Eye (tissue), 1 donor: ENCODE measurements at regions not wholly inside any gene's neighbourhood (a gene's known extent, or its start where the extent isn't known, plus 50 kb on each side); places are given as distances from the start of the nearest gene placed in this dataset.

ENCODE experiments used
- DNase-seq: peaks from one replicate; pipeline ENCODE4 v3.0.0-alpha.2; 2015

GRCh38 chr5:62698756-62699155 lies 120.1 kb downstream of the LRRC70 start:
- no peak for DNase-seq

GRCh38 chr5:62695274-62695673 lies 116.7 kb downstream of the LRRC70 start:
- no peak for DNase-seq

GRCh38 chr5:62692946-62693713 lies 114.5 kb downstream of the LRRC70 start:
- DNase-seq, result no peak

GRCh38 chr5:62691946-62692345 lies 113.3 kb downstream of the LRRC70 start:
- no peak for DNase-seq

- no peak for DNase-seq
Observed at GRCh38 chr5:62690421-62690820, 111.8 kb downstream of the LRRC70 start.

GRCh38 chr5:62689599-62690368 lies 111.2 kb downstream of the LRRC70 start:
- no peak for DNase-seq

GRCh38 chr5:62686692-62687091 lies 108.1 kb downstream of the LRRC70 start:
- DNase-seq, result no peak

GRCh38 chr5:62685221-62685620 lies 106.6 kb downstream of the LRRC70 start:
- no peak for DNase-seq

- no peak for DNase-seq
Observed at GRCh38 chr5:62684310-62684709, 105.7 kb downstream of the LRRC70 start.

GRCh38 chr5:62682059-62682458 lies 103.4 kb downstream of the LRRC70 start:
- no peak for DNase-seq

GRCh38 chr5:62681117-62681850 lies 102.7 kb downstream of the LRRC70 start:
- DNase-seq, result no peak

GRCh38 chr5:62680121-62680520 lies 101.5 kb downstream of the LRRC70 start:
- DNase-seq, result no peak
